ENCODE measurements at regions not wholly inside any gene's neighbourhood (a gene's known extent, or its start where the extent isn't known, plus 50 kb on each side); places are given as distances from the start of the nearest gene placed in this dataset.

GRCh38 chr7:64433590-64433989, 119.8 kb downstream of the ZNF736 start:
- H3K4me3 ChIP-seq (ENCODE audit: control extremely low read depth in 1 of 5, extremely low read depth in 1 of 5, insufficient read depth in 1 of 5, low read depth in 2 of 5, low read length in 4 of 5), result no peak overlapping the region
- no peak overlapping the region for H3K4me2 ChIP-seq (replicated peaks; ENCODE audit: low read depth, low read length, poor library complexity, severe bottlenecking)
- no peaks in the 10 kb centered on the region for H3K27me3 Mint-ChIP-seq
- ChIA-PET CTCF (no interaction called here), POLR2A (no interaction called here)
- peaks cover 3% of the 10 kb centered on the region for H3K9me3 Mint-ChIP-seq (ENCODE audit: insufficient read depth)
- H3K27ac Mint-ChIP-seq, result no peak overlapping the region
- TF ChIP-seq CTCF (IDR thresholded peaks at IDR 0.05) (no peak), EZH2 (IDR thresholded peaks at IDR 0.05; ENCODE audit: borderline replicate concordance, insufficient read depth, low read depth, low read length, poor library complexity, severe bottlenecking) (no peak)
- no peak overlapping the region for H3K27ac ChIP-seq (ENCODE audit: low read length in 2 of 2)
- no peaks in the 10 kb centered on the region for H4K20me1 ChIP-seq (ENCODE audit: control insufficient read depth, insufficient read depth, low read length, poor library complexity, severe bottlenecking)
- 97% methylated on average over 14 of the region's 14 CpGs for WGBS (ENCODE audit: insufficient coverage)
- H3K4me1 Mint-ChIP-seq, result no peaks in the 10 kb centered on the region
- H2AFZ ChIP-seq (ENCODE audit: insufficient read depth, low read depth, low read length, poor library complexity, severe bottlenecking), result no peak overlapping the region
- H3K4me1 ChIP-seq (ENCODE audit: control insufficient read depth in 2 of 2, insufficient read depth in 2 of 2, low read length in 2 of 2), result no peaks in the 10 kb centered on the region
- H3K27me3 ChIP-seq (replicated peaks in 1 of 4; ENCODE audit: control extremely low read depth in 1 of 4, control insufficient read depth in 3 of 4, insufficient read depth in 4 of 4, low read length in 3 of 4), result no peaks in the 10 kb centered on the region
- no peak overlapping the region for H3K9ac ChIP-seq (ENCODE audit: low read length)
- DNase-seq (no peak), ATAC-seq (ENCODE audit: low read depth) (no peak)
- no peaks in the 10 kb centered on the region for H3K36me3 ChIP-seq (replicated peaks in 1 of 2; ENCODE audit: control extremely low read depth in 1 of 2, control insufficient read depth in 1 of 2, extremely low read depth in 1 of 2, insufficient read depth in 2 of 2, low read length in 1 of 2)
- intact Hi-C loops (cut with micrococcal nuclease), result no loop called here
- no peak overlapping the region for H3K4me3 Mint-ChIP-seq
- peaks cover 0 to 25% (median 2%) of the 10 kb centered on the region in 3 donors for H3K9me3 ChIP-seq (ENCODE audit: control extremely low read depth in 1 of 3, control insufficient read depth in 2 of 3, insufficient read depth in 1 of 3, low read length in 2 of 3)
- H3K79me2 ChIP-seq (ENCODE audit: control insufficient read depth, insufficient read depth, low read length), result no peaks in the 10 kb centered on the region

GRCh38 chr7:64431838-64432237, 118.1 kb downstream of the ZNF736 start:
- Histone ChIP-seq H3K79me2 (ENCODE audit: control insufficient read depth, insufficient read depth, low read length) (no peaks in the 10 kb centered on the region), H3K4me3 (ENCODE audit: control extremely low read depth in 1 of 5, extremely low read depth in 1 of 5, insufficient read depth in 1 of 5, low read depth in 2 of 5, low read length in 4 of 5) (no peak overlapping the region), H3K9me3 (ENCODE audit: control extremely low read depth in 1 of 3, control insufficient read depth in 2 of 3, insufficient read depth in 1 of 3, low read length in 2 of 3) (peaks cover 0 to 27% (median 2%) of the 10 kb centered on the region in 3 donors), H4K20me1 (ENCODE audit: control insufficient read depth, insufficient read depth, low read length, poor library complexity, severe bottlenecking) (no peaks in the 10 kb centered on the region), H2AFZ (ENCODE audit: insufficient read depth, low read depth, low read length, poor library complexity, severe bottlenecking) (no peak overlapping the region), H3K4me2 (replicated peaks; ENCODE audit: low read depth, low read length, poor library complexity, severe bottlenecking) (no peak overlapping the region), H3K27me3 (replicated peaks in 1 of 4; ENCODE audit: control extremely low read depth in 1 of 4, control insufficient read depth in 3 of 4, insufficient read depth in 4 of 4, low read length in 3 of 4) (no peaks in the 10 kb centered on the region), H3K36me3 (replicated peaks in 1 of 2; ENCODE audit: control extremely low read depth in 1 of 2, control insufficient read depth in 1 of 2, extremely low read depth in 1 of 2, insufficient read depth in 2 of 2, low read length in 1 of 2) (no peaks in the 10 kb centered on the region), H3K4me1 (ENCODE audit: control insufficient read depth in 2 of 2, insufficient read depth in 2 of 2, low read length in 2 of 2) (no peaks in the 10 kb centered on the region), H3K9ac (ENCODE audit: low read length) (no peak overlapping the region), H3K27ac (ENCODE audit: low read length in 2 of 2) (no peak overlapping the region)
- intact Hi-C loops (cut with micrococcal nuclease), result no loop called here
- ATAC-seq (ENCODE audit: low read depth) (no peak), DNase-seq (no peak)
- no CpG with 5 or more reads among the region's 5 CpGs for WGBS (ENCODE audit: insufficient coverage)
- H3K4me3 Mint-ChIP-seq, result no peak overlapping the region
- no peak overlapping the region for H3K27ac Mint-ChIP-seq
- CTCF ChIA-PET, result no interaction called here
- H3K4me1 Mint-ChIP-seq, result no peaks in the 10 kb centered on the region
- POLR2A ChIA-PET, result no interaction called here
- no peaks in the 10 kb centered on the region for H3K27me3 Mint-ChIP-seq
- peaks cover 3% of the 10 kb centered on the region for H3K9me3 Mint-ChIP-seq (ENCODE audit: insufficient read depth)
- TF ChIP-seq CTCF (IDR thresholded peaks at IDR 0.05) (no peak), EZH2 (IDR thresholded peaks at IDR 0.05; ENCODE audit: borderline replicate concordance, insufficient read depth, low read depth, low read length, poor library complexity, severe bottlenecking) (no peak)
